ENCODE measurements at regions not wholly inside any gene's neighbourhood (a gene's known extent, or its start where the extent isn't known, plus 50 kb on each side); places are given as distances from the start of the nearest gene placed in this dataset.

DNA sequence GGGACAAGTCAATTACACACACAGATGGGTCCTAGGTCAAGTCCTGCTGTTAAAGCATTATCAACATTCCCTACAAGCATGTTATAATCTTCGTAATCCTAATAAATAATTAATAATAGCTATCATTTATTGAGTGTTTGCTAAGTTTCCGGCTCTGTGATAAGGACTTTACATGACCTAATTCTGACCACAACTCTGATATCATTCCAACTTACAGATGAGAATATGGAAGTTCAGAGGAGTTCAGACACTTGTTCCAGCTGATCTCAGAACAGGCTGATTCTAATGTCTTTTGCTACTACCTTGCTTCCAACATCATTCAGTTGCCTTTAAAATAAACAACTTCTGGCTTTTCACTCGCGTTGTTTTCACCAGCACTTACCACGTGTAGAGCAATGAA is 770.1 kb upstream of the CXADR start:
- no peak for DNase-seq
- intact Hi-C loops (cut with DNase I): no loop called here

DNA sequence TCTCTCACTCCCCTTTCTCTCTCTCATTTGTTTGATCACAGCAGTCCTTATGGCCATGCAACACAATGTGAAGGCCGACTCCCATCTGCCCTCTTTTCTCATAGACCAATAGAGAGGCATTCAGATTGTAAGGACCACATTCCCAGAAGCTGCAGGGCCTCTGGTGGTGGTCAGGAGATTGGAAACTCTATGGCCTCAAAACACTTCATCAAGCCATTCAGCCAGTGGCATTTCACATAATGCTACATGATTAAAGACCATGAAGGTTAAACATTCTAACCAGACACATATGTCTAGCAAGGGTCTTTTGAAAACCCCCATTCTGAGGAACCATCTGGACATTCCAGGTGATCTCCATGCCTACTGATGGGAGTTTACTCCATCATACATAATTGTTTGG is 769.5 kb upstream of the CXADR start:
- intact Hi-C loops (cut with DNase I): no loop called here
- no peak for DNase-seq

DNA sequence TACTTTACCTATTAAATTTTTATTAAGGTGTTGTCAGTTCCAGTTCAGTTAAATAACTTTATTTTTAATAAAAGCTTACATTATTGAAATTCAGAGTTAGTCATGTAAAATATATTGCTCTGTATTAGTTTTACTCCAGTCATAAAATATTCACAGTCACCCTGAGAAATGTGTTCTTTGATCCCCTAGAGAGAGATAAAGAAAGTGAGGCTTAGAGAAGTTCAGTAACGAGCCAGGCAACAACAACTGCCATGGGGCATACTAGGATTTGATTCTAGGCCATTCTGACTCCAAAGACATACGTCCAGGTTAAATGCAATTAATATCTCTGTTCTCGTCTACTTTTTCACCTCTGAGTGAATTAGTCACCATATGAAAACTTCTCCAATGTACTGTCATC is 761.9 kb upstream of the CXADR start:
- intact Hi-C loops (cut with DNase I): no loop called here
- DNase-seq: no peak

DNA sequence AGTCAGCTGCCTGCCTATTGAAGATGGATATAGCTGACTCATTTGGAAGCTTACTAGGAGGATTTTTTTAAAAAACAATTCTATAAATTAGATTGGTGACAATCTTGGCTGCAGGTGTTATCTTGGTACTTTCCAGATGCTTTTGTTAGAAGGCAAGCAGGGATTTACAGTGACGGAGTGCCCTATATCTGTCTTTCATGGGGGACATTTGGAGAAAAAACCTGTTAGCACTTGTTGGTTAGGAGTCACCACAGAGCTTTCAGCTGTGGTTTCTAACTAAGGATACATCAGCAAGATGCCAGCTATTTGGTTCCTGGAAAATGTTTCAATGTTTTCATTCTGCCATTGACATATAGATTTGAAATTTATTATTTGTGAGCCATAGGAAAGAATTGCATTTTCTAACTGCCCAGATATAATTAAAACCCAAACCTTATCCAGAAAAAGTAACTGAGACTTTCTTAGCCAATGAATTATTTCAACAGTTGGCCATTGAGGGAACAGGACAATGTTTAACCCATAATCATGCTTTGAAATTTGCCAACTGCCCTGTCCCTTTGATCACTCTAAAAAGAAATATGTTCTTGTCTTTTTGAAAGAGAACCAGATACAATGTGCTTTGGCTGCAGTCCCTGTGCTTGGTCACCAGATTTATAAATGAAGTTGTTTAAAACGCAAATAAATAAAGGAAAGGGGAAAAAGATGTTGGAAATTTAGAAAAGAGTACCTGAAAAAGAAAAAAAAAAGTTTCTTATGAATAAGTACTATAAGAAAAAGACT is 761.0 kb upstream of the CXADR start:
- intact Hi-C loops (cut with DNase I): no loop called here

DNA sequence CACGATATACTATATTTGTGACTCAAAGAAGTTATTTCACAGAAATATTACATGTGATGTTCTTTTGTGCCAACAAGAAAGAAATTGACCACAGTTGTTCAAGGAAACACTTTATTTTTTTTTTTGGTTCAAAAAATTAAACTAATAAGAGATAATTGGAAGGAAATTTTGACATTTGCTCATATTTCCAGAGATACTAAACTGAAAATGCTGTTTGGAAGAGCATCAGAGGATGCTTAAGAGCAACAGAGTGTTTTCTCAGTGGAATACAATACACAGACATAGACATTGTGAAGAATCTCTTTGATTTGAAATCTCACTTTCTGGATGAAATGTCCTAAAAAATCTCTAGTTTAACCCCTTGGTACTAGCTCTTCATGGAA is 760.4 kb upstream of the CXADR start:
- intact Hi-C loops (cut with DNase I): no loop called here
- DNase-seq: no peak

More for the DNA sequence above, 761.0 kb upstream of the CXADR start:
- DNase-seq: no peak

DNA sequence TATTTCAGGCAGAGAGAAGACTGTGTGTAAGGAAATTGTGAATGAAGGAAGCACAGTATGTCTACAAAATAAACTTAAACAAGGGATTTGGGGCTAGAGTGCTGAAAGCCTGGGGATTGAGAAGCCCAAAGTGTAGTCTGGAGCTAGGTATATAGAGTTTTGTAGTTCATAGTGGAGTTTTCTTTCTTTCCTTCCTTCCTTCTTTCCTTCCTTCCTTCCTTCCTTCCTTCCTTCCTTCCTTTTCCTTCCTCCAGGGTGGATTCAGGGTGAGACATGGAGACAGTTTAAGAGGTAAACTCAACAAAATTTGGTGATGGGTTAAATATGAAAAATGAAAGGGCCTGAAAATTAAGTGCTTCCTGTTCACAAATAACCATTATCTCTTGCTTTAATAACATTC is 757.8 kb upstream of the CXADR start:
- intact Hi-C loops (cut with DNase I): no loop called here
- DNase-seq: no peak

DNA sequence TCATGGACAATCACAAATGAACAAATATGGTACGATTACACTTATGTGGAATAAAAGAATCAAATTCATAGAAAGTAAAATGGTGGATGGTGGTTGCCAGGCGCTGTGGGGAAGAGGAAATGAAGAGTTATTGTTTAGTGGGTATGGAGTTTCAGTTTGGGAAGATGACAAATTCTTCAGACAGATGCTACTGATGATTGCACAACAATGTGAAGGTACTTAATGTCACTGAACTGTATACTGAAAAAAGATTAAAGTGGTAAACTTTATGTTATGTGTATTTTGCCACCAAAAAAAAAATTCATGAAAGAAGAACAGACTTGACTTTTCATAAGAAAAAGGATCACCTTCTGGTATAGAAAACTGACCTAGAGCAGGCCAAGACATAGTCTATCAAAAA is 745.6 kb upstream of the CXADR start:
- intact Hi-C loops (cut with DNase I): no loop called here
- no peak for DNase-seq

DNA sequence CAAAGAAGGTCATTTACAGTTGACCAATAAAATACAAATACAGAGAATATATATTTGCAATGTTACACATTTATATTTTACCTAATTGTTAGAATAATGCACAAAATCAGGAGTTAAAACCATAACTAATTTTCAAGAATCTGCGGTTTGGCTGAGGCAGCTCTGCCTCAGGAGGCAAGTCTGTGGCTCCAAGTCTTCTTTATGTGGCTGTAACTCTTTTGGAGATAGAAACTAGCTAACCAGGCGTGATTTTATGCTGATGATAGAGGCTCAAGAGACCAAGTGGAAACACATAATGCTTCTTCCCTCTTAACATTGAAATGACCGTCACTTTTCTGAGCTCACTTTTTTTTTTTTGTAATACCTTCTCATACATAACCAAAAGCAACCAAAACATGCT is 744.7 kb upstream of the CXADR start:
- intact Hi-C loops (cut with DNase I): no loop called here
- no peak for DNase-seq

DNA sequence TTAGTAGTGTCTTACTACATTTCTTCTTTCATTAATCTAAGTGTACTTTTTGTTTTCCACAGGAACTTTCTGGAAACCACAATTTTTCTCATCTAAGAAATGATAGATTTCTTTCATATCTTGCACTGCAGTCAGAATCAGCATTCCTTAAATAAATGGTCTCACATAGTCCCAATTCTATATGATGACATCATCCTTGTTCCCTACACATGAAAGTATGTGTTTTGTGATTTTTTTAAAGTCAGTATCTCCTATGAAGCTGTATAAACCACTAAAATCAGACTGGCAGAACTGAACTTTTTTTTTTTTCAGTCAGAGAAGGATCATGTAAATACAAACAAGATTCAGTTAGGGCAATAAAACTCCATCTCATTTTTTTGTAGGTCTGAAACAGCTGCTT is 742.6 kb upstream of the CXADR start:
- intact Hi-C loops (cut with DNase I): no loop called here
- no peak for DNase-seq

DNA sequence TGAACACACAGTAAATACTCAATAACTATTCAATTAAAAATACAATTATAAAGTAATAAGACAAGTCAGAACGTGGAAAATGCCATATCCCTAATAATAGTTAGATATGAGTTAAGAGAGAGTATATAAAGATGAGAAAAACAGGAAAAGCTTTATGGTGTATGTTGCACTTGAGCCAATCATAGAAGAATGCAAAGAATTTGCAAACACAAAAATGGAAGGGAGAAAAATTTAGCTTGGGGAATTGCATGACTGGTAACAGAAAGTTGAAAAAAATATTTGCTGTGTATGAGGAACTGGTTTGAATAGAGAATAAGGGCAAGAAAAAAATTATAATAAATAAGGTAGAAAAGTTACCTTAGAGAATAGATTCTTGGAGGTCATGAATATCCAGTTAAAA is 739.6 kb upstream of the CXADR start:
- DNase-seq: no peak
- intact Hi-C loops (cut with DNase I): no loop called here

DNA sequence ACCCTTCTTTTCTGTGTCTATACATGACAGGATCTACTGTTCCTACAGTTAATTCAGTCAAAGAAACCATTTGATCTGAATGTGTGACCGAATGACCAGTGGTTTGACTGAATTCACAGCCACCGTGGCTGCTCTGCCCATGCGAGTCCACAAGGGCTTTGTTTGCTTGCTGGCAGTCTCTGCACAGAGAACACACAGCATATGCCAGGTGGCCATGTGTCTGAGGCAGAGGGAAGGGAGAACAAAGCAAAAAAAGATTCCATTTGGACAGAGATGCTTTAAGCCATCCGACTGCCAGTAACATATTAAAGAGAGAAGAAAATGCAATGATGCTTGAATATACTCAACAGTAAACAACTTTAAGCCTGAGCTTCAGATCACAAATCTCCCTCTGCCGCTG is 737.8 kb upstream of the CXADR start:
- intact Hi-C loops (cut with DNase I): no loop called here
- peak; percentile 34 to 93 (median 60) for DNase-seq

DNA sequence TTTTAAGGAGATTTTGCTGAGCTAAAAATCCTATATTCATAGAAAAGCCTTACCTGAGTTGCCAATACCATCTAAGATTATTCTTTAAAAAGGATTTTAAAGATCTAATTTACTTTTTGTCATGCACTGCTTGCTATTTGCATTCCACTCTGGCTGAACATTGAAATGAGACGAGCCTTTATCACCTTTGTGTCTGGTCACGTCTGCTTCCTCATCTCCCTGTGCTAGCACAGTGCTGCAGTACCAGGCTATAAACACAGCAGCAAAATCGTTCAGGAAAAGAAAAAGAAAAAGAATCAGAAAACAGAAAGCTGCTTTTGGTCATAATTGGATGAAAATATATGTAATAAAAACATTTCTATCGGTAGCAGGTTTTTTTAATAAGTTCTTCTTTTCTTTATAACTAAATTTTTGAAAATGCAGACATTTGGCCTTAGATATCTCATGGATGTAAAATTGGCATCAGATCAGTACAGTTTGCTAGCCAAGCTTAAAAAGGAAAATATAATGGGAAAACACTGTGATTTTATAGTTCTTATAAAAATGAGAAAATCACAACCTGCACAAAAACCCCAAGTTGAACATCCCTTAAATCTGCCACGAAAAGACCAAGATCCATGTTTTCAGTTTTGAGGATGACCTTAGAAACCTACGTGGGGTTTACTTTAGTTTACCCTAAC is 735.7 kb upstream of the CXADR start:
- intact Hi-C loops (cut with DNase I): no loop called here
- no peak for DNase-seq

DNA sequence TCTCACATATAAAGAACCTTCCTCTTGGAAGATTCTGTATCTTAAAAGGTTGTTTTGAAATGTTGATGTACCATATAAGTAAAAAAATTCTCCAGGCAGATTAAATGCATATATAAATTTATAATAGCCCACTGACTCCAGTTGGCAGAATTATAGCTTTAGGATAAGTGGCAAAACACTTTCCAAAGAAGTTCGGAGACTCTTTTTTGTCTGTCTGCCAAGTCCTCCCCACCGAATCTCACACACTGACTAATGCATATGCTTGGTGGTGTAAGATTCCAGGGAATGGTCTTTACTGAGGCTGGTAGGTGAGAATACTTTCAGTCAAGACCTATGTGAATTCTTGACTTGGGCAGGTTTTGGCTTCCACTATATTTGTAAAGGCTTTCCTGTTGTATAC is 724.3 kb upstream of the CXADR start:
- no peak for DNase-seq
- intact Hi-C loops (cut with DNase I): no loop called here

DNA sequence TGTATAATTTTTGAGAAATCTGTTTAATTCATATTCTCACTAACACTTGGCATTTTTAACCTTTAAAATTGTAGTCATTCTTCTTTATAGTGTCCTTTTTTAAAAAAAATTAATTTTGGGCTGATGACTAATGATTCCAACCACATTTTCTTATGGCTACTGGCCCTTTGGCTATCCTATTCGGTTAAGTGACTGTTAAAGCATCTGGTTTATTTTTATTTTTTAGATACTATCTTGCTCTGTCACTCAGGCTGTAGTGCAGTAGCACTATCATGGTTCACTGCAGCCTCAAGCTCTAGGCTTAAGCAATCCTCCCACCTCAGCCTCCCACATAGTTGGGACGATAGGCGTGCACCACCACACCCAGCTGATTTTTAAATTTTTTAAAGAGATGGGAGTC is 723.2 kb upstream of the CXADR start:
- intact Hi-C loops (cut with DNase I): no loop called here
- DNase-seq: no peak

DNA sequence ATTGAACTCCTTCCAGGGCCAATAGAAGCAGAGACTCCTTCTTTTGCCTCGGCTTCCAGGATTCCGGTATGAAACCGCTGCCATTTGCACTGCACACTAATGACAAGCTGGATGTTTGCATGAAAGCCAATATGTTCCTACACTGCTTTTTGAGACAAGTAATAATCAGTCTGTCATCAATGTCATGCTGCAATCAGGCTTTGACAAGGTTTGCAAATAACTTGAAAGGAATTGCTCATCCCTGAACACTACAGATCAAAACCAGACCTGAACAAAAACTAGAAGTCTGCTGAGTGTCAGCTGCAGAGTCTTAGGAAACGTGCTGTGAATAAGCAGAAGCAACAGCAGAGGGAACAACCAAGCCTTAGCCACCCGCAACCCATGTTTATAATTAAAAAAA is 720.7 kb upstream of the CXADR start:
- no peak for DNase-seq
- intact Hi-C loops (cut with DNase I): no loop called here

DNA sequence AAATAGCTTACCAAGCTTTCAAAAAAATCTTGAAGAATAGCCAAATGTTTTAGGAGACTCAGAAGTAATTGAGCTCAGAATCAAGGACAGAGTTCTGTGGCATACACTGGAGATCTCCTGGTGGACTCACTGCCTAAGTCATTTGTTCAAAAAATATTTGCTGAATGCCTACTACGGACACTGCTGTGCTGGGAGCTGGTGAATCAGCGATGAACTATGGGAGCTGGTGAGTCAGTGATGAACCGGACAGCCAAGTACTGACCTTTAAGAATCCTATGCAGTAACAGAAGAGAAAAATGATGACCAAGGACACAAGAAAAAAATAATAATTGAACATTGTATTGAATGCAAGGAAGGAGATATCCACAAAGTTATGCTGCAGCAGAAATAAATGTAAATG is 717.9 kb upstream of the CXADR start:
- no peak for DNase-seq
- intact Hi-C loops (cut with DNase I): no loop called here

DNA sequence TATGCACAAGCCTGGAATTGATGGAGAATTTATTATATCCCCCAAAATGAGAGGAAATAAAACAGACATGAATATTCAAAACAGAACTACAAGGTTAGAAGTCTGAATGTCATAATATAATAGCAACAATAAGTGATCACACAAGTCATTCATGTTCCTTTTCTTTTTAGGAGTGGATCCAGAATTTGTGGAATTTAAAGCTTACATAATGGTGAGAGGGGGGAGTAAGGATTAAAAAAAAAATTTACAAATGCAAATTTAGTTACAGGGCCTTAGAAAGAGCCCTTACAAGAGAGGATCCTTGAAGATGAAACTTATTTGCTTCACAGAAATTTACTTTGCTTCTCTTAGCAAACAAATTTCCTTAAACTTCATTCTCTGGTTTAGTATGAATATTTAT is 716.1 kb upstream of the CXADR start:
- intact Hi-C loops (cut with DNase I): no loop called here

DNA sequence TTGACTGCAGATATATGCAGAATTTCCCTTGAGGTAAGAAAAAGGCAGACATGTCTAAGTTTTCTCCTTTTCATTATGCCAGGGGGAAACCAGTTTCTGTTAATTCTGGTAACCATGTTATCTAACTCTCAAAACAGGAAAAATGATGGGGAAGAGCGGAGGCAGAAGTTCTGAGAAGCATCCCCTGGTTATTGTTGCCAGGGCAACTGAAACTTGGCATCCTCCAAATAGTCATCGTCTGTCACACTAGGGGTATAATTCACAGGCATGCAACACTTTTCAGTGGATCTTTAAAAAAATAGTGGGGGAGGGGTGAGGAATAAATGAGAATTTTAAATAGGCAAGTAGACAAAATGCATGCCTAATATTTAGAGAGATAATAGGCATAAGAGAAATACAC is 715.3 kb upstream of the CXADR start:
- intact Hi-C loops (cut with DNase I): no loop called here
- no peak for DNase-seq

More for the DNA sequence above, 716.1 kb upstream of the CXADR start:
- no peak for DNase-seq

DNA sequence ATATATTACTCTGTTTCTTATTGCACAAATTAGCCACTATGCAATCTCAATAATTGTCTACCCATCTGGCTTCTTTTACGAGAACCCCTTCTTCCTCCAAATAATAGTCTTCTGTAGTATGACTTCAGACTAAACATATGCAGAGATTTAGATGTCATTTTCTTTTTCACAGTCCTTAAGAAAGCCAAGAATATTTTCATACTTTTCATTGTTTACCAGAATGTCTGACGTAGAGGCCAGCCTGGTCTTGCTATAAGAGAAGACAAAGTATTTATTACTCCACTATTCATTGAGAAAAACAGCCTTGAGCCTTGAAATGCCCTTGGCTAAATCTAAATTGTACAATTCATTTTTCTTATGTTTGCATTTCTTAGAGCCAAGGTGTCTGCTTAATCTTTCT is 714.9 kb upstream of the CXADR start:
- intact Hi-C loops (cut with DNase I): no loop called here
- no peak for DNase-seq

DNA sequence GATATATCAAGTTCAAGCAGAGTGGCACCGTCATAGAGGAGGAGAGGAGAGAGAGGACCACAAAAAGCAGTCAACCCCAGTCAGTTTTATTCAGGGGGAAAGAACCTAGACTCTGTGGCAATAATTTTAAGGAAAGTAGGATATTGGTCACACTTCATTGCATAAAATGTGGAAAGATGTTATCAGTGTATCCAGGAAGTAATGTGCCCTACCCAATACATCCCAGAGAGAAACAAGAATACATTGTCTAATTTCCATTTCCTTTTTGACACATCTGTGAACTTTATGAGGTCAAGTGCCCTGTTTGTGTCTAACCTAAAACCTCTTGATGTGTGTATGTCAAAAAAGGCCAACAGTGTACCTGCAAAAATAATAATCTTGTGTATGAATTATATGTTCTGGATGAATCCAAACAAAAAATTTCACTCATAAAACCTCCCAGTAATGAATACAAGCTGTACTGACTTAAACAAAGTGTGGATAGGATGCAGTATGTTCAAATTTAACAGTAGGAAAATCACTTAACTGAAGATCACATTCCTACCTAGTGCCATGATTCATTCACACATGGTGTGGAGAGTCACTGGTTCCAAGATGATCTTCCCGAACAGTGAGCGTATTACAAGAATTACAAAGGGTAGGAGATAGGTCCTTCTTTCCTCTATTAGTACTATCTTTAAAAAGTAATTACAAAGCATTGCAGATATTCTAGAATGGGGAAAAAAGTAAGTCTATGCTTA is 712.1 kb upstream of the CXADR start:
- intact Hi-C loops (cut with DNase I): no loop called here
- DNase-seq: no peak

DNA sequence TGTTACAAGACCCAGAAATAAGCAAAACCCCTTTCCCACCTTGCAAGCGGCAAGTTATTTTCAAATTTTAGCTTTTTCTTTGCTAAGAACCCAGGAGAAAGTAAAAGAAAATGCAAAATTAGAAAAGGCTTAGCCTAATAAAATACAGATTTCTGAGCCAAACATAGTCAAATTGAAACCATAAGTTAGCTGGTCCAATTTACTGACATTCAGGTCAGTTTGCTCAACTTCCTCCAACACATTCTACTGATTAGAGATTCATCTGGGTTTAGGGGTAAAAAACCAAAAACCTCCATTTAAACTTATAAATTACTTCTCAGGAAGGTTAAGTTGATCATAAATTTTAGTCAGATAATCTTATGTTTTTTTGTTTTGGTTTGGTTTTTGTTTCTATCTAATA is 701.8 kb upstream of the CXADR start:
- intact Hi-C loops (cut with DNase I): no loop called here
- no peak for DNase-seq

DNA sequence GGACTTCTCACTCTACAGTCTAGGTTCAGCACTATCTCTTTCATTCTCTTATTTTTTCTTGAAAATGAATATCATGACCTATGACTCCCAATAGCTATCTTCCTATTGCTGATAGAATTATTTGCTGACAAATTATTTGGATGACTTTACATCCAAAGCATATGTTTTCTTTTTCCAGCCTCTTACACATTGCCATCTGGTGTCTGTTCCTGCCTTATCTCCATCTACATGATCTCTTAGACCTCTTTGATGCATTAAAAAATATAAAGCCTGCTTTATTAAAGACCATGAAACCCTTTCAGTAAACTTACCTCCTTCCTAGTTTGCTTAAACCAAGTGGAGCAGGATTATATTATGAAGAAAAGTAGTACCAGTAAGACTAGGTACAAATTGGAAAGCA is 700.9 kb upstream of the CXADR start:
- intact Hi-C loops (cut with DNase I): no loop called here
- no peak for DNase-seq

Measured in posterior cingulate gyrus (tissue), 11 donors.